Ectodermal cell (in vitro differentiated cells): ENCODE measurements at regions not wholly inside any gene's neighbourhood (a gene's known extent, or its start where the extent isn't known, plus 50 kb on each side); places are given as distances from the start of the nearest gene placed in this dataset.
"Not testable (repeated sequence)": the region's sequence is repeated elsewhere in the genome, so short reads cannot be mapped to it uniquely, and the experiment has no call there.

Source experiments
- H3K27ac ChIP-seq: 2 replicates; pipeline ENCODE4 v1.7.0; 2013; ENCODE audit warnings: mild to moderate bottlenecking, low read depth, low read length; ENCODE audit not compliant: insufficient read depth, poor library complexity, severe bottlenecking
- H3K27me3 ChIP-seq: 2 replicates; pipeline ENCODE4 v1.7.0; 2013; ENCODE audit warnings: mild to moderate bottlenecking, low read length; ENCODE audit not compliant: insufficient read depth, control insufficient read depth, poor library complexity, severe bottlenecking
- H3K36me3 ChIP-seq: one replicate; pipeline ENCODE4 v1.7.0; 2013; ENCODE audit warnings: low read length; ENCODE audit not compliant: control insufficient read depth, insufficient read depth
- H3K4me1 ChIP-seq: one replicate; pipeline ENCODE4 v1.7.0; 2013; ENCODE audit warnings: low read length; ENCODE audit not compliant: control insufficient read depth, insufficient read depth
- H3K4me3 ChIP-seq: 2 replicates; pipeline ENCODE4 v1.7.0; 2013; ENCODE audit warnings: low read depth, low read length, control low read depth; ENCODE audit not compliant: insufficient read depth
- H3K9me3 ChIP-seq: 2 replicates; pipeline ENCODE4 v1.7.0; 2013; ENCODE audit warnings: mild to moderate bottlenecking, low read length, moderate library complexity; ENCODE audit not compliant: control insufficient read depth
- WGBS, 2 experiments: methylation state at CpG; one replicate each; pipeline ENCODE4 v1.1.7; 2013; ENCODE audit warnings: missing lambda C conversion rate in 2 of 2; 5-methylcytosine and 5-hydroxymethylcytosine counted together

GRCh38 chr12:28782812-28783211 lies 366.3 kb upstream of the FAR2 start:
- Histone ChIP-seq H3K36me3 (no peaks in the 10 kb centered on the region), H3K27ac (no peak overlapping the region), H3K27me3 (no peaks in the 10 kb centered on the region), H3K4me3 (no peak overlapping the region), H3K4me1 (no peaks in the 10 kb centered on the region), H3K9me3 (no peaks in the 10 kb centered on the region)
- WGBS, 2 experiments, result 94 to 97% methylated on average over 1 of the region's 1 CpG

GRCh38 chr12:28787151-28787550 lies 361.9 kb upstream of the FAR2 start:
- no peaks in the 10 kb centered on the region for H3K36me3 ChIP-seq
- no peak overlapping the region for H3K4me3 ChIP-seq
- no peak overlapping the region for H3K27ac ChIP-seq
- WGBS, 2 experiments, result 67 to 77% methylated on average over 1 to 2 of the region's 2 CpGs
- H3K27me3 ChIP-seq, result no peaks in the 10 kb centered on the region
- H3K9me3 ChIP-seq, result no peaks in the 10 kb centered on the region
- H3K4me1 ChIP-seq, result no peaks in the 10 kb centered on the region

GRCh38 chr12:28788256-28788655 lies 360.8 kb upstream of the FAR2 start:
- not testable (repeated sequence) for H3K27me3 ChIP-seq, H3K4me1 ChIP-seq, H3K36me3 ChIP-seq, H3K27ac ChIP-seq, H3K4me3 ChIP-seq, H3K9me3 ChIP-seq

GRCh38 chr12:28793581-28794151 lies 355.4 kb upstream of the FAR2 start:
- WGBS, 2 experiments, result 85 to 88% methylated on average over 3 of the region's 3 CpGs
- Histone ChIP-seq H3K27me3 (no peaks in the 10 kb centered on the region), H3K27ac (no peak overlapping the region), H3K4me3 (no peak overlapping the region), H3K36me3 (no peaks in the 10 kb centered on the region), H3K9me3 (no peaks in the 10 kb centered on the region), H3K4me1 (peaks cover 5% of the 10 kb centered on the region)

GRCh38 chr12:28794211-28794610 lies 354.9 kb upstream of the FAR2 start:
- Histone ChIP-seq H3K4me1 (peaks cover 5% of the 10 kb centered on the region), H3K9me3 (no peaks in the 10 kb centered on the region), H3K27ac (no peak overlapping the region), H3K27me3 (no peaks in the 10 kb centered on the region), H3K36me3 (no peaks in the 10 kb centered on the region), H3K4me3 (no peak overlapping the region)
- WGBS, 2 experiments, result 89 to 93% methylated on average over 5 of the region's 5 CpGs

GRCh38 chr12:28794786-28795185 lies 354.3 kb upstream of the FAR2 start:
- Histone ChIP-seq H3K4me1 (peaks cover 5% of the 10 kb centered on the region), H3K27me3 (no peaks in the 10 kb centered on the region), H3K9me3 (no peaks in the 10 kb centered on the region), H3K27ac (no peak overlapping the region), H3K36me3 (no peaks in the 10 kb centered on the region), H3K4me3 (no peak overlapping the region)
- 96 to 98% methylated on average over 4 of the region's 4 CpGs for WGBS, 2 experiments

- Histone ChIP-seq H3K9me3 (no peaks in the 10 kb centered on the region), H3K27ac (no peak overlapping the region), H3K4me3 (no peak overlapping the region), H3K27me3 (no peaks in the 10 kb centered on the region), H3K4me1 (peaks cover 5% of the 10 kb centered on the region), H3K36me3 (no peaks in the 10 kb centered on the region)
- 94 to 100% methylated on average over 1 of the region's 1 CpG for WGBS, 2 experiments
Measured at GRCh38 chr12:28795311-28795710, 353.8 kb upstream of the FAR2 start.

- 88 to 89% methylated on average over 1 of the region's 1 CpG for WGBS, 2 experiments
- Histone ChIP-seq H3K36me3 (no peaks in the 10 kb centered on the region), H3K4me1 (no peaks in the 10 kb centered on the region), H3K27me3 (no peaks in the 10 kb centered on the region), H3K4me3 (no peak overlapping the region), H3K9me3 (no peaks in the 10 kb centered on the region), H3K27ac (no peak overlapping the region)
Measured at GRCh38 chr12:28799348-28799747, 349.7 kb upstream of the FAR2 start.

- no peak overlapping the region for H3K27ac ChIP-seq
- H3K27me3 ChIP-seq, result no peaks in the 10 kb centered on the region
- H3K36me3 ChIP-seq, result no peaks in the 10 kb centered on the region
- 100% methylated on average over 1 of the region's 1 CpG; no CpG with 5 or more reads in 1 of the 2 experiments for WGBS, 2 experiments
- no peaks in the 10 kb centered on the region for H3K4me1 ChIP-seq
- no peak overlapping the region for H3K4me3 ChIP-seq
- H3K9me3 ChIP-seq, result no peaks in the 10 kb centered on the region
Measured at GRCh38 chr12:28800129-28800528, 348.9 kb upstream of the FAR2 start.

GRCh38 chr12:28802706-28803438 lies 346.2 kb upstream of the FAR2 start:
- Histone ChIP-seq H3K4me1 (no peaks in the 10 kb centered on the region), H3K27ac (no peak overlapping the region), H3K4me3 (no peak overlapping the region), H3K9me3 (no peaks in the 10 kb centered on the region), H3K36me3 (no peaks in the 10 kb centered on the region), H3K27me3 (no peaks in the 10 kb centered on the region)
- 94 to 99% methylated on average over 4 to 5 of the region's 5 CpGs for WGBS, 2 experiments
